SK-N-SH (cell line): ENCODE measurements at regions not wholly inside any gene's neighbourhood (a gene's known extent, or its start where the extent isn't known, plus 50 kb on each side); places are given as distances from the start of the nearest gene placed in this dataset.

Experiments
- FOSL2 ChIP-seq: IDR thresholded peaks from 2 replicates; pipeline ENCODE4 v1.4.0; 2012; ENCODE audit warnings: low read depth, mild to moderate bottlenecking, moderate library complexity, borderline replicate concordance
- GATA2 ChIP-seq: sonication (generic); formaldehyde crosslinking; IDR thresholded peaks from 2 replicates; pipeline ENCODE4 v1.5.0; 2020; ENCODE audit warnings: mild to moderate bottlenecking, missing genetic modification reagents
- MEF2A ChIP-seq: IDR thresholded peaks from 2 replicates; pipeline ENCODE4 v1.4.0; 2012; ENCODE audit warnings: low read depth, borderline replicate concordance
- NFIC ChIP-seq: IDR thresholded peaks from 2 replicates; pipeline ENCODE4 v1.4.0; 2012; ENCODE audit warnings: borderline replicate concordance
- NRF1 ChIP-seq: IDR thresholded peaks from 2 replicates; pipeline ENCODE4 v1.6.1; 2012; ENCODE audit warnings: low read depth, mild to moderate bottlenecking, low read length
- SIN3A ChIP-seq: IDR thresholded peaks from 2 replicates; pipeline ENCODE4 v1.6.1; 2012; ENCODE audit warnings: low read depth, mild to moderate bottlenecking, low read length, moderate library complexity, borderline replicate concordance
- TAF1 ChIP-seq: IDR thresholded peaks from 2 replicates; pipeline ENCODE4 v1.6.1; 2012; ENCODE audit warnings: low read depth, mild to moderate bottlenecking, low read length, moderate library complexity, borderline replicate concordance
- YY1 ChIP-seq: IDR thresholded peaks from 2 replicates; pipeline ENCODE4 v1.4.0; 2012; ENCODE audit warnings: low read depth, mild to moderate bottlenecking
- TF ChIP-seq, protein P1 (sequence below): fragments of 200-600 bp; sonication (generic); IDR thresholded peaks from 2 replicates; pipeline ENCODE4 v1.6.1; 2017; ENCODE audit warnings: antibody characterized with exemption, mild to moderate bottlenecking, moderate library complexity
- TF ChIP-seq, protein P2 (sequence below): IDR thresholded peaks from 2 replicates; pipeline ENCODE4 v1.6.1; 2012; ENCODE audit warnings: mild to moderate bottlenecking, low read depth, low read length, moderate library complexity
- TF ChIP-seq, protein P3 (sequence below): IDR thresholded peaks from 2 replicates; pipeline ENCODE4 v1.4.0; 2012; ENCODE audit warnings: low read depth

GRCh38 chr14:34180434-34180833 is 229.6 kb upstream of the EGLN3 start:
- TF ChIP-seq, protein P1, sequence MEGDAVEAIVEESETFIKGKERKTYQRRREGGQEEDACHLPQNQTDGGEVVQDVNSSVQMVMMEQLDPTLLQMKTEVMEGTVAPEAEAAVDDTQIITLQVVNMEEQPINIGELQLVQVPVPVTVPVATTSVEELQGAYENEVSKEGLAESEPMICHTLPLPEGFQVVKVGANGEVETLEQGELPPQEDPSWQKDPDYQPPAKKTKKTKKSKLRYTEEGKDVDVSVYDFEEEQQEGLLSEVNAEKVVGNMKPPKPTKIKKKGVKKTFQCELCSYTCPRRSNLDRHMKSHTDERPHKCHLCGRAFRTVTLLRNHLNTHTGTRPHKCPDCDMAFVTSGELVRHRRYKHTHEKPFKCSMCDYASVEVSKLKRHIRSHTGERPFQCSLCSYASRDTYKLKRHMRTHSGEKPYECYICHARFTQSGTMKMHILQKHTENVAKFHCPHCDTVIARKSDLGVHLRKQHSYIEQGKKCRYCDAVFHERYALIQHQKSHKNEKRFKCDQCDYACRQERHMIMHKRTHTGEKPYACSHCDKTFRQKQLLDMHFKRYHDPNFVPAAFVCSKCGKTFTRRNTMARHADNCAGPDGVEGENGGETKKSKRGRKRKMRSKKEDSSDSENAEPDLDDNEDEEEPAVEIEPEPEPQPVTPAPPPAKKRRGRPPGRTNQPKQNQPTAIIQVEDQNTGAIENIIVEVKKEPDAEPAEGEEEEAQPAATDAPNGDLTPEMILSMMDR, result no peak
- no peak for TF ChIP-seq GATA2
- no peak for TF ChIP-seq SIN3A
- TF ChIP-seq NRF1, result no peak
- no peak for TF ChIP-seq FOSL2
- no peak for TF ChIP-seq YY1
- TF ChIP-seq NFIC, result no peak
- TF ChIP-seq TAF1, result no peak
- TF ChIP-seq, protein P2, sequence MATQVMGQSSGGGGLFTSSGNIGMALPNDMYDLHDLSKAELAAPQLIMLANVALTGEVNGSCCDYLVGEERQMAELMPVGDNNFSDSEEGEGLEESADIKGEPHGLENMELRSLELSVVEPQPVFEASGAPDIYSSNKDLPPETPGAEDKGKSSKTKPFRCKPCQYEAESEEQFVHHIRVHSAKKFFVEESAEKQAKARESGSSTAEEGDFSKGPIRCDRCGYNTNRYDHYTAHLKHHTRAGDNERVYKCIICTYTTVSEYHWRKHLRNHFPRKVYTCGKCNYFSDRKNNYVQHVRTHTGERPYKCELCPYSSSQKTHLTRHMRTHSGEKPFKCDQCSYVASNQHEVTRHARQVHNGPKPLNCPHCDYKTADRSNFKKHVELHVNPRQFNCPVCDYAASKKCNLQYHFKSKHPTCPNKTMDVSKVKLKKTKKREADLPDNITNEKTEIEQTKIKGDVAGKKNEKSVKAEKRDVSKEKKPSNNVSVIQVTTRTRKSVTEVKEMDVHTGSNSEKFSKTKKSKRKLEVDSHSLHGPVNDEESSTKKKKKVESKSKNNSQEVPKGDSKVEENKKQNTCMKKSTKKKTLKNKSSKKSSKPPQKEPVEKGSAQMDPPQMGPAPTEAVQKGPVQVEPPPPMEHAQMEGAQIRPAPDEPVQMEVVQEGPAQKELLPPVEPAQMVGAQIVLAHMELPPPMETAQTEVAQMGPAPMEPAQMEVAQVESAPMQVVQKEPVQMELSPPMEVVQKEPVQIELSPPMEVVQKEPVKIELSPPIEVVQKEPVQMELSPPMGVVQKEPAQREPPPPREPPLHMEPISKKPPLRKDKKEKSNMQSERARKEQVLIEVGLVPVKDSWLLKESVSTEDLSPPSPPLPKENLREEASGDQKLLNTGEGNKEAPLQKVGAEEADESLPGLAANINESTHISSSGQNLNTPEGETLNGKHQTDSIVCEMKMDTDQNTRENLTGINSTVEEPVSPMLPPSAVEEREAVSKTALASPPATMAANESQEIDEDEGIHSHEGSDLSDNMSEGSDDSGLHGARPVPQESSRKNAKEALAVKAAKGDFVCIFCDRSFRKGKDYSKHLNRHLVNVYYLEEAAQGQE, result no peak
- TF ChIP-seq, protein P3, sequence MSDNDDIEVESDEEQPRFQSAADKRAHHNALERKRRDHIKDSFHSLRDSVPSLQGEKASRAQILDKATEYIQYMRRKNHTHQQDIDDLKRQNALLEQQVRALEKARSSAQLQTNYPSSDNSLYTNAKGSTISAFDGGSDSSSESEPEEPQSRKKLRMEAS, result no peak
- TF ChIP-seq MEF2A, result no peak
